HEK293 (cell line): ENCODE measurements at regions not wholly inside any gene's neighbourhood (a gene's known extent, or its start where the extent isn't known, plus 50 kb on each side); places are given as distances from the start of the nearest gene placed in this dataset.
A peak's percentile ranks its signal among the peaks of the same experiment; 100 is the strongest.

Source experiments
- CTCF ChIA-PET: fragments of 350-600 bp; formaldehyde crosslinking; extraction: SDS; loops from one replicate; lab custom pipeline; 2021; ENCODE audit warnings: antibody characterized with exemption; lab: Yijun Ruan, JAX
- POLR2A ChIA-PET: fragments of 300-600 bp; formaldehyde crosslinking; extraction: SDS; loops from one replicate; lab custom pipeline; 2020; ENCODE audit warnings: antibody characterized with exemption, inconsistent platforms; lab: Yijun Ruan, JAX
- H3K27ac ChIP-seq: fragments of 200-500 bp; sonication (Bioruptor generic); 2 replicates; pipeline ENCODE4 v1.5.1; 2014; ENCODE audit warnings: low read depth, low read length, control low read depth, inconsistent platforms; ENCODE audit errors: extremely low read depth
- H3K36me3 ChIP-seq, 2 experiments: fragments of 200-500 bp in 1 of 2; sonication (Bioruptor generic) in 1 of 2; 1 replicate in 1 of 2; 2 replicates in 1 of 2; pipeline ENCODE4 v1.5.1; 2014 to 2017; ENCODE audit warnings: inconsistent platforms in 2 of 2, low read length in 2 of 2; ENCODE audit not compliant: control insufficient read depth in 2 of 2, insufficient read depth in 1 of 2
- H3K4me1 ChIP-seq: fragments of 200-500 bp; sonication (Bioruptor generic); 2 replicates; pipeline ENCODE4 v1.5.1; 2014; ENCODE audit warnings: mild to moderate bottlenecking, low read length, inconsistent platforms; ENCODE audit not compliant: control insufficient read depth, insufficient read depth
- H3K4me3 ChIP-seq: 2 replicates; pipeline ENCODE4 v1.5.1; 2011; ENCODE audit warnings: low read depth, mild to moderate bottlenecking, control low read depth, low read length, moderate library complexity
- H3K9me3 ChIP-seq: fragments of 200-500 bp; sonication (Bioruptor generic); 2 replicates; pipeline ENCODE4 v1.5.1; 2014; ENCODE audit warnings: low read depth, low read length, inconsistent platforms; ENCODE audit not compliant: control insufficient read depth, insufficient read depth
- FEZF1 ChIP-seq: fragments of 450-650 bp; formaldehyde crosslinking; IDR thresholded peaks from 2 replicates; pipeline ENCODE4 v1.5.1; 2016; ENCODE audit warnings: missing biosample characterization, missing genetic modification characterization
- GFI1B ChIP-seq: fragments of 450-650 bp; formaldehyde crosslinking; IDR thresholded peaks from 2 replicates; pipeline ENCODE4 v1.5.1; 2016; ENCODE audit warnings: missing biosample characterization, missing genetic modification characterization
- OSR2 ChIP-seq: fragments of 450-650 bp; formaldehyde crosslinking; IDR thresholded peaks from 2 replicates; pipeline ENCODE4 v1.5.1; 2016; ENCODE audit warnings: missing biosample characterization, missing genetic modification characterization
- SP2 ChIP-seq: fragments of 450-650 bp; formaldehyde crosslinking; IDR thresholded peaks from 2 replicates; pipeline ENCODE4 v1.5.1; 2016; ENCODE audit warnings: missing biosample characterization, missing genetic modification characterization
- TCF7L2 ChIP-seq: IDR thresholded peaks from 2 replicates; pipeline ENCODE4 v1.6.1; 2011; ENCODE audit warnings: low read depth, mild to moderate bottlenecking, inconsistent platforms, low read length, moderate library complexity, borderline replicate concordance
- ZEB2 ChIP-seq: fragments of 450-650 bp; formaldehyde crosslinking; IDR thresholded peaks from 2 replicates; pipeline ENCODE4 v1.5.1; 2016; ENCODE audit warnings: missing biosample characterization, missing genetic modification characterization
- ZFHX2 ChIP-seq: fragments of 450-650 bp; formaldehyde crosslinking; conservative IDR thresholded peaks from 2 replicates; pipeline ENCODE4 v1.5.1; 2016; ENCODE audit warnings: missing biosample characterization, missing genetic modification characterization
- ZFP41 ChIP-seq: fragments of 450-650 bp; formaldehyde crosslinking; IDR thresholded peaks from 2 replicates; pipeline ENCODE4 v1.5.1; 2016; ENCODE audit warnings: missing biosample characterization, missing genetic modification characterization, borderline replicate concordance
- ZNF10 ChIP-seq: fragments of 450-650 bp; formaldehyde crosslinking; IDR thresholded peaks from 2 replicates; pipeline ENCODE4 v1.5.1; 2017; ENCODE audit warnings: missing biosample characterization, missing genetic modification characterization
- ZNF146 ChIP-seq: fragments of 450-650 bp; formaldehyde crosslinking; IDR thresholded peaks from 2 replicates; pipeline ENCODE4 v1.5.1; 2016; ENCODE audit warnings: missing biosample characterization, missing genetic modification characterization
- ZNF544 ChIP-seq: fragments of 450-650 bp; formaldehyde crosslinking; IDR thresholded peaks from 2 replicates; pipeline ENCODE4 v1.5.0; 2017; ENCODE audit warnings: missing biosample characterization, missing genetic modification characterization
- ZNF560 ChIP-seq: fragments of 450-650 bp; formaldehyde crosslinking; IDR thresholded peaks from 2 replicates; pipeline ENCODE4 v1.5.1; 2017; ENCODE audit warnings: missing biosample characterization, missing genetic modification characterization, borderline replicate concordance
- ZNF571 ChIP-seq: fragments of 450-650 bp; formaldehyde crosslinking; IDR thresholded peaks from 2 replicates; pipeline ENCODE4 v1.5.0; 2017; ENCODE audit warnings: missing biosample characterization, missing genetic modification characterization
- ZNF747 ChIP-seq: fragments of 450-650 bp; formaldehyde crosslinking; IDR thresholded peaks from 2 replicates; pipeline ENCODE4 v1.5.1; 2016; ENCODE audit warnings: missing biosample characterization, missing genetic modification characterization
- ZNF776 ChIP-seq: fragments of 450-650 bp; formaldehyde crosslinking; IDR thresholded peaks from 2 replicates; pipeline ENCODE4 v1.5.0; 2017; ENCODE audit warnings: missing biosample characterization, missing genetic modification characterization, borderline replicate concordance
- ZNF791 ChIP-seq: fragments of 450-650 bp; formaldehyde crosslinking; IDR thresholded peaks from 2 replicates; pipeline ENCODE4 v1.5.1; 2016; ENCODE audit warnings: missing biosample characterization, missing genetic modification characterization
- ZNF843 ChIP-seq: fragments of 450-650 bp; formaldehyde crosslinking; IDR thresholded peaks from 2 replicates; pipeline ENCODE4 v1.5.1; 2016; ENCODE audit warnings: missing biosample characterization, missing genetic modification characterization
- TF ChIP-seq, protein P1 (sequence below): fragments of 450-650 bp; formaldehyde crosslinking; IDR thresholded peaks from 2 replicates; pipeline ENCODE4 v1.5.1; 2017; ENCODE audit warnings: missing biosample characterization, missing genetic modification characterization
- TF ChIP-seq, protein P2 (sequence below): fragments of 450-650 bp; formaldehyde crosslinking; IDR thresholded peaks from 2 replicates; pipeline ENCODE4 v1.5.1; 2016; ENCODE audit warnings: missing biosample characterization, missing genetic modification characterization
- TF ChIP-seq, protein P3 (sequence below): fragments of 450-650 bp; formaldehyde crosslinking; IDR thresholded peaks from 2 replicates; pipeline ENCODE4 v1.5.1; 2016; ENCODE audit warnings: missing biosample characterization, missing genetic modification characterization
- TF ChIP-seq, protein P4 (sequence below): fragments of 450-650 bp; formaldehyde crosslinking; IDR thresholded peaks from 2 replicates; pipeline ENCODE4 v1.5.1; 2016; ENCODE audit warnings: missing biosample characterization, missing genetic modification characterization
- TF ChIP-seq, protein P5 (sequence below): fragments of 450-650 bp; formaldehyde crosslinking; IDR thresholded peaks from 2 replicates; pipeline ENCODE4 v1.5.1; 2017; ENCODE audit warnings: missing biosample characterization, missing genetic modification characterization

DNA sequence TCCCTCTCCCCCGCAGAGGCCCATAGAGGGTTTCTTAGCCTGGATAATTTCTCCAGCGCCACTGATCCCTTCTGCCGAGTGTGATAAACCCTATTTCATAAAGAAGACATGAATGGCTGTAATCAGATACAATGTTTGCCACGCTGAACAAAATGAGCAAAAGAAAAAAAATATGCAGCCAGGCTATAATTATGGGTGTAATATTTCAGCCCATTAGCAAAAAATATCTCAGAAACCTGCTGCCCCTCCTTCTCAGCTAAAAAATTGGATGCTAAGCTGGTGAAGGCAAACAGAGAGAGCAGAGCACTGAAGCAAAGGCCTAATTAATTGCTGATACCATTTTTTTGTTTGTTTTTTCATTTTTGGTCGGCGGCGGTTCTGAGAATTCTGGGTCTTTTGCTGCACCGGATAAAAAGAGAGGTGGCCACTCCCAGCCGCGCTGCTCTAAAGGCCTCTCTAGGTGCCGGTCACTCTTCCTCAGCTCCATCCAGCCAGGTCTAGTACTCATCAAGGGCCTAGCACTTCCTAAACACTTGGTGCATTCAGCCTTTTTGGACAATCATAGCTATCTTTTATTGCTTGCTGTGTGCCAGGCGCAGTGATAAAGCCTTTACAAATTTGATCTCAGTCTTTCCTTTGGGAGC is 128.7 kb upstream of the TLE3 start (continued):
- TF ChIP-seq, protein P1, sequence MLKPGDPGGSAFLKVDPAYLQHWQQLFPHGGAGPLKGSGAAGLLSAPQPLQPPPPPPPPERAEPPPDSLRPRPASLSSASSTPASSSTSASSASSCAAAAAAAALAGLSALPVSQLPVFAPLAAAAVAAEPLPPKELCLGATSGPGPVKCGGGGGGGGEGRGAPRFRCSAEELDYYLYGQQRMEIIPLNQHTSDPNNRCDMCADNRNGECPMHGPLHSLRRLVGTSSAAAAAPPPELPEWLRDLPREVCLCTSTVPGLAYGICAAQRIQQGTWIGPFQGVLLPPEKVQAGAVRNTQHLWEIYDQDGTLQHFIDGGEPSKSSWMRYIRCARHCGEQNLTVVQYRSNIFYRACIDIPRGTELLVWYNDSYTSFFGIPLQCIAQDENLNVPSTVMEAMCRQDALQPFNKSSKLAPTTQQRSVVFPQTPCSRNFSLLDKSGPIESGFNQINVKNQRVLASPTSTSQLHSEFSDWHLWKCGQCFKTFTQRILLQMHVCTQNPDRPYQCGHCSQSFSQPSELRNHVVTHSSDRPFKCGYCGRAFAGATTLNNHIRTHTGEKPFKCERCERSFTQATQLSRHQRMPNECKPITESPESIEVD (tag by site-specific recombination): peak; percentile 63
- TF ChIP-seq FEZF1: peak; percentile 32; the same call in 1 of the 2 replicates

DNA sequence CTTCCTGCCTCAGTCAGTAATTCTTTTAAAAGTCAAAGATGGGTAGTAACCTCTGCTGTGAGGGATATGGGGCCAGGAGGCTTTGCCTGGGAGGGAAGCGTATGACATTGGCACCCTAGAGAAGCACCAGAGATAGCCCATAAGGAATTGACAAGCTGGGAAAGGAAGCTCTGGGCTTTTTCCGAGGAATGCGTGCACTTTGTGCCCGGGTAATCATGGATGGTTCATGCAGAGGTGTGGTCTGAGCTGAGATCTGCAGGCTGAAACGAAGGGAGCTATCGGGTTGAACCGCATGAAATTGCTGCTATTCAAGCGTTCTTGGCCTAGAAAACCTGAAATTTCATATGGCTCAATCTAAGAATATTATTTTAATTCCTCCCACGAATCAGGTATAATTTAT is 127.7 kb upstream of the TLE3 start:
- H3K36me3 ChIP-seq: no peaks in the 10 kb centered on the region
- ChIA-PET POLR2A (no interaction called here), CTCF (interaction anchor here (0.8 to 1.6 kb wide), 2 partner anchors 8 to 241 kb away, joined by 3 to 5 read pairs; no protein-coding TSS in a partner anchor)
- H3K9me3 ChIP-seq: no peaks in the 10 kb centered on the region
- no peak overlapping the region for H3K4me3 ChIP-seq
- 0 out of 2 replicates have a peak, but pooled peaks cover 2% of the 10 kb centered on the region for H3K4me1 ChIP-seq
- TF ChIP-seq, protein P2, sequence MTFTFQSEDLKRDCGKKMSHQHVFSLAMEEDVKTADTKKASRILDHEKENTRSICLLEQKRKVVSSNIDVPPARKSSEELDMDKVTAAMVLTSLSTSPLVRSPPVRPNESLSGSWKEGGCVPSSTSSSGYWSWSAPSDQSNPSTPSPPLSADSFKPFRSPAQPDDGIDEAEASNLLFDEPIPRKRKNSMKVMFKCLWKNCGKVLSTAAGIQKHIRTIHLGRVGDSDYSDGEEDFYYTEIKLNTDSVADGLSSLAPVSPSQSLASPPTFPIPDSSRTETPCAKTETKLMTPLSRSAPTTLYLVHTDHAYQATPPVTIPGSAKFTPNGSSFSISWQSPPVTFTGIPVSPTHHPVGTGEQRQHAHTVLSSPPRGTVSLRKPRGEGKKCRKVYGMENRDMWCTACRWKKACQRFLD (tag by site-specific recombination): no peak
- TF ChIP-seq ZNF544 (tag by site-specific recombination): no peak
- TF ChIP-seq, protein P3, sequence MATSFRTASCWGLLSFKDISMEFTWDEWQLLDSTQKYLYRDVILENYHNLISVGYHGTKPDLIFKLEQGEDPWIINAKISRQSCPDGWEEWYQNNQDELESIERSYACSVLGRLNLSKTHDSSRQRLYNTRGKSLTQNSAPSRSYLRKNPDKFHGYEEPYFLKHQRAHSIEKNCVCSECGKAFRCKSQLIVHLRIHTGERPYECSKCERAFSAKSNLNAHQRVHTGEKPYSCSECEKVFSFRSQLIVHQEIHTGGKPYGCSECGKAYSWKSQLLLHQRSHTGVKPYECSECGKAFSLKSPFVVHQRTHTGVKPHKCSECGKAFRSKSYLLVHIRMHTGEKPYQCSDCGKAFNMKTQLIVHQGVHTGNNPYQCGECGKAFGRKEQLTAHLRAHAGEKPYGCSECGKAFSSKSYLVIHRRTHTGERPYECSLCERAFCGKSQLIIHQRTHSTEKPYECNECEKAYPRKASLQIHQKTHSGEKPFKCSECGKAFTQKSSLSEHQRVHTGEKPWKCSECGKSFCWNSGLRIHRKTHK (tag by site-specific recombination): no peak
- TF ChIP-seq SP2 (tag by site-specific recombination): no peak
- TF ChIP-seq, protein P4, sequence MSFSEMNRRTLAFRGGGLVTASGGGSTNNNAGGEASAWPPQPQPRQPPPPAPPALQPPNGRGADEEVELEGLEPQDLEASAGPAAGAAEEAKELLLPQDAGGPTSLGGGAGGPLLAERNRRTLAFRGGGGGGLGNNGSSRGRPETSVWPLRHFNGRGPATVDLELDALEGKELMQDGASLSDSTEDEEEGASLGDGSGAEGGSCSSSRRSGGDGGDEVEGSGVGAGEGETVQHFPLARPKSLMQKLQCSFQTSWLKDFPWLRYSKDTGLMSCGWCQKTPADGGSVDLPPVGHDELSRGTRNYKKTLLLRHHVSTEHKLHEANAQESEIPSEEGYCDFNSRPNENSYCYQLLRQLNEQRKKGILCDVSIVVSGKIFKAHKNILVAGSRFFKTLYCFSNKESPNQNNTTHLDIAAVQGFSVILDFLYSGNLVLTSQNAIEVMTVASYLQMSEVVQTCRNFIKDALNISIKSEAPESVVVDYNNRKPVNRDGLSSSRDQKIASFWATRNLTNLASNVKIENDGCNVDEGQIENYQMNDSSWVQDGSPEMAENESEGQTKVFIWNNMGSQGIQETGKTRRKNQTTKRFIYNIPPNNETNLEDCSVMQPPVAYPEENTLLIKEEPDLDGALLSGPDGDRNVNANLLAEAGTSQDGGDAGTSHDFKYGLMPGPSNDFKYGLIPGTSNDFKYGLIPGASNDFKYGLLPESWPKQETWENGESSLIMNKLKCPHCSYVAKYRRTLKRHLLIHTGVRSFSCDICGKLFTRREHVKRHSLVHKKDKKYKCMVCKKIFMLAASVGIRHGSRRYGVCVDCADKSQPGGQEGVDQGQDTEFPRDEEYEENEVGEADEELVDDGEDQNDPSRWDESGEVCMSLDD (tag by site-specific recombination): no peak
- no peak for TF ChIP-seq OSR2 (tag by site-specific recombination)
- TF ChIP-seq ZFP41 (tag by site-specific recombination): no peak
- no peak for TF ChIP-seq GFI1B (tag by site-specific recombination)
- no peak for TF ChIP-seq TCF7L2
- no peak for TF ChIP-seq ZNF791 (tag by site-specific recombination)
- TF ChIP-seq ZNF146 (tag by site-specific recombination): no peak
- TF ChIP-seq ZNF747: no peak
- TF ChIP-seq ZNF10: no peak
- TF ChIP-seq ZNF843 (tag by site-specific recombination): no peak
- no peak for TF ChIP-seq ZNF560 (tag by site-specific recombination)
- no peak for TF ChIP-seq ZNF571 (tag by site-specific recombination)
- no peak for TF ChIP-seq ZEB2
- TF ChIP-seq, protein P5, sequence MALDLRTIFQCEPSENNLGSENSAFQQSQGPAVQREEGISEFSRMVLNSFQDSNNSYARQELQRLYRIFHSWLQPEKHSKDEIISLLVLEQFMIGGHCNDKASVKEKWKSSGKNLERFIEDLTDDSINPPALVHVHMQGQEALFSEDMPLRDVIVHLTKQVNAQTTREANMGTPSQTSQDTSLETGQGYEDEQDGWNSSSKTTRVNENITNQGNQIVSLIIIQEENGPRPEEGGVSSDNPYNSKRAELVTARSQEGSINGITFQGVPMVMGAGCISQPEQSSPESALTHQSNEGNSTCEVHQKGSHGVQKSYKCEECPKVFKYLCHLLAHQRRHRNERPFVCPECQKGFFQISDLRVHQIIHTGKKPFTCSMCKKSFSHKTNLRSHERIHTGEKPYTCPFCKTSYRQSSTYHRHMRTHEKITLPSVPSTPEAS (tag by site-specific recombination): no peak
- TF ChIP-seq ZFHX2 (tag by site-specific recombination): no peak
- no peak for TF ChIP-seq ZNF776
- no peak overlapping the region for H3K27ac ChIP-seq
